ENCODE measurements at regions not wholly inside any gene's neighbourhood (a gene's known extent, or its start where the extent isn't known, plus 50 kb on each side); places are given as distances from the start of the nearest gene placed in this dataset.

DNA sequence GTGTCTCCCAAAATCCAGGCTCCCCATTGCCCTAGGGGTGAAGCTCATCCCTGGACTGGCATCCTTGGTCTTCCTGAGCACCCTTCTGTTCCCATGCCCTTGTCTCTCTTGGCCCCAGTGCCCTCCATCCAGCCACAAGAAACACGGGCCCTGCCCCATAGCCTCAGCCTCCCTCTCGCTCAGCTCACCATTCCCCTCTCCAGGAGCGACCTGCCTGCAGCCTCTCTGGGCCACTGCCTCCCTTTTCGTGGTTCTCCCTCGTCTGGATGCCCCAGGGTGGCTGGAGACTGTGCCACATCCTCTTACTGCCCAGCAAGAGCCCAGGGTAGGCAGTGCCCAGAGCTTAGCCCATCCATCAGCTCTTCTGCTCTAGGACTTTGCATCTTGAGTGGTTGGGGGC, 532.1 kb downstream of the TBC1D22A start:
- no peak overlapping the region for H2AK5ac ChIP-seq (ENCODE audit: low read depth, low read length)
- H3K4ac ChIP-seq (ENCODE audit: low read depth, low read length), result no peak overlapping the region
- H3K27ac ChIP-seq (ENCODE audit: insufficient read depth, low read length), result no peak overlapping the region
- dilution Hi-C loops (cut with HindIII; ENCODE audit: low sequenced_read_pairs, unreplicated experiment), result no loop called here
- no peak overlapping the region for H2BK20ac ChIP-seq (ENCODE audit: low read depth, low read length)
- peaks cover 7% of the 10 kb centered on the region; the same call in 1 of the 2 replicates for H3K9me3 ChIP-seq (ENCODE audit: control insufficient read depth, insufficient read depth, low read length)
- intact Hi-C loops (cut with micrococcal nuclease), result no loop called here
- no peak overlapping the region for H3K4me3 ChIP-seq (ENCODE audit: insufficient read depth, low read depth, low read length)
- no peak overlapping the region for H3K56ac ChIP-seq (ENCODE audit: extremely low read depth, insufficient read depth, low read length)
- H4K5ac ChIP-seq (ENCODE audit: low read depth, low read length), result no peak overlapping the region
- no peaks in the 10 kb centered on the region for H3K79me1 ChIP-seq (ENCODE audit: low read depth in 1 of 2, low read length in 2 of 2)
- H4K20me1 ChIP-seq (ENCODE audit: insufficient read depth, low read length), result no peaks in the 10 kb centered on the region
- POLR2A ChIA-PET (ENCODE audit: unreplicated experiment), result no interaction called here
- BruUV-seq (replicated peaks), result no TSS peak
- no peak overlapping the region for H2BK15ac ChIP-seq (ENCODE audit: low read depth, low read length)
- peak overlapping the region; percentile 48 for H2AK9ac ChIP-seq (replicated peaks; ENCODE audit: low read depth, low read length, poor library complexity)
- no peaks in the 10 kb centered on the region for H3K4me1 ChIP-seq (ENCODE audit: control insufficient read depth, insufficient read depth, low read length)
- no peak overlapping the region for H3K23ac ChIP-seq (ENCODE audit: low read depth, low read length)
- H2AFZ ChIP-seq (replicated peaks; ENCODE audit: low read length, poor library complexity), result no peak overlapping the region
- 80% methylated on average over 1 of the region's 5 CpGs; no CpG with 5 or more reads in 1 of the 2 experiments for WGBS, 2 experiments (ENCODE audit: extremely low coverage in 2 of 2, insufficient read length in 1 of 2)
- in situ Hi-C loops (cut with MboI; ENCODE audit: low sequenced_read_pairs), result no loop called here
- no peak overlapping the region for H2BK120ac ChIP-seq (ENCODE audit: low read depth, low read length)
- no peak overlapping the region for H3K18ac ChIP-seq (ENCODE audit: low read depth, low read length)
- no peak overlapping the region for H2BK5ac ChIP-seq (ENCODE audit: low read depth, low read length, poor library complexity, severe bottlenecking)
- no peak overlapping the region for H3K4me2 ChIP-seq (ENCODE audit: low read depth, low read length)
- DNase-seq (no peak), ATAC-seq (ENCODE audit: low read depth) (no peak)
- no peak overlapping the region for H3K9ac ChIP-seq (ENCODE audit: low read depth, low read length)
- H4K8ac ChIP-seq (ENCODE audit: low read depth in 2 of 2, low read length in 2 of 2), result no peak overlapping the region
- H3K36me3 ChIP-seq (ENCODE audit: control insufficient read depth, insufficient read depth, low read length), result no peaks in the 10 kb centered on the region
- TF ChIP-seq SMC3 (IDR thresholded peaks at IDR 0.05; ENCODE audit: low read depth, low read length) (no peak), NFE2L2 (IDR thresholded peaks at IDR 0.05; ENCODE audit: low read depth, low read length) (no peak), MAFK (IDR thresholded peaks at IDR 0.05; ENCODE audit: low read depth, low read length) (no peak)
- TF ChIP-seq, protein P1, sequence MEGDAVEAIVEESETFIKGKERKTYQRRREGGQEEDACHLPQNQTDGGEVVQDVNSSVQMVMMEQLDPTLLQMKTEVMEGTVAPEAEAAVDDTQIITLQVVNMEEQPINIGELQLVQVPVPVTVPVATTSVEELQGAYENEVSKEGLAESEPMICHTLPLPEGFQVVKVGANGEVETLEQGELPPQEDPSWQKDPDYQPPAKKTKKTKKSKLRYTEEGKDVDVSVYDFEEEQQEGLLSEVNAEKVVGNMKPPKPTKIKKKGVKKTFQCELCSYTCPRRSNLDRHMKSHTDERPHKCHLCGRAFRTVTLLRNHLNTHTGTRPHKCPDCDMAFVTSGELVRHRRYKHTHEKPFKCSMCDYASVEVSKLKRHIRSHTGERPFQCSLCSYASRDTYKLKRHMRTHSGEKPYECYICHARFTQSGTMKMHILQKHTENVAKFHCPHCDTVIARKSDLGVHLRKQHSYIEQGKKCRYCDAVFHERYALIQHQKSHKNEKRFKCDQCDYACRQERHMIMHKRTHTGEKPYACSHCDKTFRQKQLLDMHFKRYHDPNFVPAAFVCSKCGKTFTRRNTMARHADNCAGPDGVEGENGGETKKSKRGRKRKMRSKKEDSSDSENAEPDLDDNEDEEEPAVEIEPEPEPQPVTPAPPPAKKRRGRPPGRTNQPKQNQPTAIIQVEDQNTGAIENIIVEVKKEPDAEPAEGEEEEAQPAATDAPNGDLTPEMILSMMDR (conservative IDR thresholded peaks at IDR 0.05; ENCODE audit: low read depth, low read length), result no peak
- TF ChIP-seq, protein P2, sequence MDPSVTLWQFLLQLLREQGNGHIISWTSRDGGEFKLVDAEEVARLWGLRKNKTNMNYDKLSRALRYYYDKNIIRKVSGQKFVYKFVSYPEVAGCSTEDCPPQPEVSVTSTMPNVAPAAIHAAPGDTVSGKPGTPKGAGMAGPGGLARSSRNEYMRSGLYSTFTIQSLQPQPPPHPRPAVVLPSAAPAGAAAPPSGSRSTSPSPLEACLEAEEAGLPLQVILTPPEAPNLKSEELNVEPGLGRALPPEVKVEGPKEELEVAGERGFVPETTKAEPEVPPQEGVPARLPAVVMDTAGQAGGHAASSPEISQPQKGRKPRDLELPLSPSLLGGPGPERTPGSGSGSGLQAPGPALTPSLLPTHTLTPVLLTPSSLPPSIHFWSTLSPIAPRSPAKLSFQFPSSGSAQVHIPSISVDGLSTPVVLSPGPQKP (IDR thresholded peaks at IDR 0.05; ENCODE audit: borderline replicate concordance, low read depth, low read length), result no peak
- H3K9me1 ChIP-seq (ENCODE audit: insufficient read depth, low read length), result no peaks in the 10 kb centered on the region
- H4K91ac ChIP-seq (ENCODE audit: insufficient read depth, low read depth, low read length), result no peak overlapping the region
- no peaks in the 10 kb centered on the region for H3K27me3 ChIP-seq (ENCODE audit: control insufficient read depth, insufficient read depth, low read length)
- CTCF ChIA-PET, result no interaction called here
- H3K14ac ChIP-seq (replicated peaks; ENCODE audit: low read depth, low read length), result no peak overlapping the region

All from IMR-90 (cell line).